ENCODE measurements at regions not wholly inside any gene's neighbourhood (a gene's known extent, or its start where the extent isn't known, plus 50 kb on each side); places are given as distances from the start of the nearest gene placed in this dataset.

GRCh38 chr1:184324972-184325371, 61.9 kb upstream of the C1orf21 start (continued):
- TF ChIP-seq CEBPZ (IDR thresholded peaks at IDR 0.05; ENCODE audit: low read depth, low read length) (no peak), KAT2A (conservative IDR thresholded peaks at IDR 0.05; ENCODE audit: control insufficient read depth, low read depth, low read length) (no peak), EP300 (IDR thresholded peaks at IDR 0.05; ENCODE audit: borderline replicate concordance in 1 of 2, control insufficient read depth in 1 of 2, low read depth in 2 of 2, low read length in 2 of 2) (no peak), CREM (IDR thresholded peaks at IDR 0.05; ENCODE audit: low read depth) (no peak)

GRCh38 chr1:184326278-184326677, 60.6 kb upstream of the C1orf21 start:
- 33% methylated on average over 6 of the region's 6 CpGs for WGBS (ENCODE audit: insufficient coverage, insufficient replicate concordance, low lambda C conversion rate, missing lambda C conversion rate)
- ATAC-seq (no peak), DNase-seq (ENCODE audit: low read depth, low spot score) (no peak), FAIRE-seq (no peak)
- H3K27me3 ChIP-seq (replicated peaks in 1 of 2; ENCODE audit: control insufficient read depth in 2 of 2, insufficient read depth in 2 of 2, low read length in 1 of 2) = no peaks in the 10 kb centered on the region; a peak in 2 of 4 replicates
- intact Hi-C loops (cut with micrococcal nuclease; ENCODE audit: unreplicated experiment) = no loop called here
- H3K9me3 ChIP-seq (replicated peaks; ENCODE audit: control insufficient read depth, insufficient read depth, low read length) = no peaks in the 10 kb centered on the region
- in situ Hi-C loops (cut with MboI) = no loop called here
- ChIA-PET CTCF (no interaction called here), RAD21 (ENCODE audit: unreplicated experiment) (no interaction called here), POLR2A (no interaction called here), SMC1A (ENCODE audit: uncharacterized antibody, unreplicated experiment) (no interaction called here)
- no peaks in the 10 kb centered on the region for H3K4me1 ChIP-seq (ENCODE audit: control insufficient read depth, insufficient read depth, low read length)
- H3K36me3 ChIP-seq (ENCODE audit: control insufficient read depth in 2 of 2, insufficient read depth in 2 of 2, low read length in 1 of 2) = no peaks in the 10 kb centered on the region
- no peak for TF ChIP-seq NBN (IDR thresholded peaks at IDR 0.05)
- TF ChIP-seq SKIL (IDR thresholded peaks at IDR 0.05; ENCODE audit: low read depth, poor library complexity, severe bottlenecking) = no peak
- TF ChIP-seq GATAD2B (conservative IDR thresholded peaks at IDR 0.05; ENCODE audit: low read depth) = no peak
- TF ChIP-seq SIX5 (IDR thresholded peaks at IDR 0.05; ENCODE audit: low read depth, low read length, severe bottlenecking) = no peak
- TF ChIP-seq STAT3 (IDR thresholded peaks at IDR 0.05; ENCODE audit: low read depth, low read length) = no peak
- TF ChIP-seq CEBPB (IDR thresholded peaks at IDR 0.05; ENCODE audit: borderline replicate concordance in 1 of 2, low read depth in 2 of 2, low read length in 2 of 2) = no peak
- TF ChIP-seq STAT1 (conservative IDR thresholded peaks at IDR 0.05) = no peak
- TF ChIP-seq E2F4 (IDR thresholded peaks at IDR 0.05; ENCODE audit: low read depth, low read length) = no peak
- TF ChIP-seq TCF12 (IDR thresholded peaks at IDR 0.05; ENCODE audit: low read depth, low read length) = no peak
- TF ChIP-seq PAX5 (IDR thresholded peaks at IDR 0.05; ENCODE audit: borderline replicate concordance, low read depth, low read length) = no peak
- H3K4me2 ChIP-seq (ENCODE audit: control insufficient read depth, insufficient read depth) = no peak overlapping the region
- no TSS peak for BruUV-seq (replicated peaks)
- H3K27ac ChIP-seq (ENCODE audit: control insufficient read depth, insufficient read depth) = no peak overlapping the region
- H3K4me3 ChIP-seq = no peak overlapping the region
- no peaks in the 10 kb centered on the region for H4K20me1 ChIP-seq (ENCODE audit: control insufficient read depth, insufficient read depth)
- no peak overlapping the region for H3K9ac ChIP-seq (ENCODE audit: control insufficient read depth, insufficient read depth, low read length)
- no peaks in the 10 kb centered on the region for H3K79me2 ChIP-seq (ENCODE audit: control insufficient read depth, insufficient read depth, low read length)
- H2AFZ ChIP-seq (ENCODE audit: control insufficient read depth, low read depth, low read length) = no peak overlapping the region

Data from GM12878 (cell line).